GM18858 (cell line): ENCODE measurements at regions not wholly inside any gene's neighbourhood (a gene's known extent, or its start where the extent isn't known, plus 50 kb on each side); places are given as distances from the start of the nearest gene placed in this dataset.
"Not testable (repeated sequence)": the region's sequence is repeated elsewhere in the genome, so short reads cannot be mapped to it uniquely, and the experiment has no call there.

Source experiments
- ATAC-seq: cut with Tn5 transposase; IDR thresholded peaks from one replicate; pipeline ENCODE4 v1.9.1; 2021; ENCODE audit not compliant: unreplicated experiment

- ATAC-seq: not testable (repeated sequence)
These were observed 104.5 kb downstream of the ZNF33B start for GRCh38 chr10:42533866-42534265.

GRCh38 chr10:42532996-42533395 lies 105.4 kb downstream of the ZNF33B start:
- no peak for ATAC-seq

- no peak for ATAC-seq
These were observed 115.3 kb downstream of the ZNF33B start for GRCh38 chr10:42523098-42523497.

GRCh38 chr10:42519761-42520460 lies 118.5 kb downstream of the ZNF33B start:
- no peak for ATAC-seq

GRCh38 chr10:42519079-42519478 lies 119.3 kb downstream of the ZNF33B start:
- ATAC-seq: no peak

- no peak for ATAC-seq
These were observed 124.4 kb downstream of the ZNF33B start for GRCh38 chr10:42513921-42514320.

- no peak for ATAC-seq
These were observed 146.6 kb downstream of the ZNF33B start for GRCh38 chr10:42491801-42492200.

GRCh38 chr10:42491001-42491592 lies 147.3 kb downstream of the ZNF33B start:
- no peak for ATAC-seq

GRCh38 chr10:42490368-42490767 lies 148.0 kb downstream of the ZNF33B start:
- no peak for ATAC-seq

- no peak for ATAC-seq
These were observed 150.0 kb downstream of the ZNF33B start for GRCh38 chr10:42488416-42488815.

GRCh38 chr10:42482411-42482810 lies 156.0 kb downstream of the ZNF33B start:
- ATAC-seq: no peak

- ATAC-seq: no peak
These were observed 159.3 kb downstream of the ZNF33B start for GRCh38 chr10:42479057-42479456.

- ATAC-seq: no peak
These were observed 161.2 kb downstream of the ZNF33B start for GRCh38 chr10:42477170-42477569.

- ATAC-seq: no peak
These were observed 162.3 kb downstream of the ZNF33B start for GRCh38 chr10:42476101-42476500.

GRCh38 chr10:42475168-42476098 lies 162.9 kb downstream of the ZNF33B start:
- ATAC-seq: no peak

- no peak for ATAC-seq
These were observed 184.1 kb downstream of the ZNF33B start for GRCh38 chr10:42454313-42454712.

GRCh38 chr10:42431095-42431494 lies 207.3 kb downstream of the ZNF33B start:
- ATAC-seq: no peak

- ATAC-seq: no peak
These were observed 209.8 kb downstream of the ZNF33B start for GRCh38 chr10:42428534-42428933.

GRCh38 chr10:42422911-42423310 lies 215.5 kb downstream of the ZNF33B start:
- no peak for ATAC-seq

GRCh38 chr10:42421812-42422211 lies 216.6 kb downstream of the ZNF33B start:
- ATAC-seq: no peak

- no peak for ATAC-seq
These were observed 218.6 kb downstream of the ZNF33B start for GRCh38 chr10:42419789-42420188.
